Right cardiac atrium (tissue), 5 donors: ENCODE measurements at regions not wholly inside any gene's neighbourhood (a gene's known extent, or its start where the extent isn't known, plus 50 kb on each side); places are given as distances from the start of the nearest gene placed in this dataset.

Experiments used
- ATAC-seq, 2 donors: fragments of 200-7000 bp; cut with Tn5 transposase; one replicate each; pipeline versions ENCODE4 v1.8.0 to v1.9.1; 2020; ENCODE audit warnings: moderate library complexity in 2 of 2, mild to moderate bottlenecking in 1 of 2
- DNase-seq, 3 donors: peaks; one replicate each; pipeline ENCODE4 v3.0.0-alpha.2; 2020
- H3K27ac ChIP-seq: one replicate; pipeline ENCODE4 v1.5.1; 2013; ENCODE audit warnings: mild to moderate bottlenecking, low read length, control low read depth, moderate library complexity
- H3K27me3 ChIP-seq: one replicate; pipeline ENCODE4 v1.6.1; 2013; ENCODE audit not compliant: control insufficient read depth, insufficient read depth
- H3K4me1 ChIP-seq: one replicate; pipeline ENCODE4 v1.6.1; 2013; ENCODE audit warnings: low read length; ENCODE audit not compliant: control insufficient read depth, insufficient read depth
- H3K4me3 ChIP-seq: one replicate; pipeline ENCODE4 v1.5.1; 2013; ENCODE audit warnings: low read length, control low read depth
- H3K9me3 ChIP-seq: one replicate; pipeline ENCODE4 v1.6.1; 2013; ENCODE audit warnings: low read length; ENCODE audit not compliant: control insufficient read depth
- WGBS: extraction: QIAGEN DNeasy Blood & Tissue Kit; methylation state at CpG from one replicate; pipeline ENCODE4 v1.1.7; 2013; 5-methylcytosine and 5-hydroxymethylcytosine counted together
- intact Hi-C, 4 donors: fragments of 100-400 bp; cut with DNase I; formaldehyde crosslinking; loops; one replicate each; pipeline versions ENCODE4 v1.11.0 to v1.14.0; 2022 to 2023
- donor health status: healthy with polysubstance abuse.
- donor health status: DM: no; HTN: yes; CAD: no.
- donor health status: DM: no; HTN: no; CAD: no.
- donor health status: DM: no; HTN: yes; CAD: no; lungs with severe emphysema.
- donor health status: DM: yes; HTN: yes; CAD: no.

DNA sequence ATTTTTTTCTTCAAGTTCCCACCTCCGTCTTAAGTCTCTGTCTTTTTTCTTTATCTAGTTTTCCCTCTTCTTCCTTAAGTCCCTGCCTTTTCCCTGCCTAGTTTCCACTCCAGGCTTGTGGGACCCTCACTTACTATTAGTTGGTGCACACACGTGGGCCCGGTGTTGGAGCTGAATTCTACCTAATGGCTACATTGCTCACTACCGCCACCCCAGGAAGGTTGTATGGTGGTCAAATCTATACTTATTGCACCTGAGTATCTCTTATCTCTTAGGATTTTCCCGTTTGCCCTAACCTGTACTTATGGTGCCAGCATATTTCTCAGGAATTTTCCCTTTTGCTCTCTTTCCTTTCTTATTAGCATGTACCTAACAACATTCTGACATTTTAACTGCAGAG, 692.8 kb downstream of the EPM2A start:
- DNase-seq = no peak
- Histone ChIP-seq H3K9me3 (no peaks in the 10 kb centered on the region), H3K27me3 (no peaks in the 10 kb centered on the region), H3K4me1 (no peaks in the 10 kb centered on the region), H3K27ac (no peak overlapping the region), H3K4me3 (no peak overlapping the region)
- no peak for ATAC-seq
- 89% methylated on average over 5 of the region's 5 CpGs for WGBS
- intact Hi-C loops = no loop called here

DNA sequence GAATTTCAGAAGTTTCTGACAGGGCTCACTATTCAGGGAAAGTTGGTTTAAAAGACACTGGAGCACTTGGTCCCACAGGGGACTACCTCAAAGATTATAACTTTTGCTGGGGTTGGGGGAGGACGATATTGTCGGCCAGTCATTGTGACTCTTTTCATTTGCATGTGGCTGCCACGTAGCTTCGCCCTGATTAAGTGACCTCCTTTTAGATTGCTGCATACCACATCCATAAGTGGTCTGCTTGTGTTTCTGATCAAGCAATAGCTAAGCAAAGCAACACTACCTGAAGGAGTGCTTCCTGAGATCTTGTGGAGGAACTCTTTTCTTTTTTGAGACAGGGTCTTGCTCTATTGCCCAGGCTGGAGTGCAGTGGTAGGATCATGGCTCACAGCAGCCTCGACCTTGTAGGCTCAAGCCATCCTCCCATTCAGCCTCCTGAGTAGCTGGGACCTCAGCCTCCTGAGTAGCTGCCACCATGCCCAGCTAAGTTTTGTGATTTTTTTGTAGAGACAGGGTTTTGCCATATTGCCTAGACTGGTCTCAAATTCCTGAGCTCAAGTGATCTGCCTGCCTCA, 691.3 kb downstream of the EPM2A start:
- no peak for ATAC-seq
- Histone ChIP-seq H3K27me3 (no peaks in the 10 kb centered on the region), H3K4me3 (no peak overlapping the region), H3K4me1 (no peaks in the 10 kb centered on the region), H3K27ac (no peak overlapping the region), H3K9me3 (no peaks in the 10 kb centered on the region)
- intact Hi-C loops = no loop called here
- DNase-seq = no peak
- WGBS = 71% methylated on average over 5 of the region's 5 CpGs

DNA sequence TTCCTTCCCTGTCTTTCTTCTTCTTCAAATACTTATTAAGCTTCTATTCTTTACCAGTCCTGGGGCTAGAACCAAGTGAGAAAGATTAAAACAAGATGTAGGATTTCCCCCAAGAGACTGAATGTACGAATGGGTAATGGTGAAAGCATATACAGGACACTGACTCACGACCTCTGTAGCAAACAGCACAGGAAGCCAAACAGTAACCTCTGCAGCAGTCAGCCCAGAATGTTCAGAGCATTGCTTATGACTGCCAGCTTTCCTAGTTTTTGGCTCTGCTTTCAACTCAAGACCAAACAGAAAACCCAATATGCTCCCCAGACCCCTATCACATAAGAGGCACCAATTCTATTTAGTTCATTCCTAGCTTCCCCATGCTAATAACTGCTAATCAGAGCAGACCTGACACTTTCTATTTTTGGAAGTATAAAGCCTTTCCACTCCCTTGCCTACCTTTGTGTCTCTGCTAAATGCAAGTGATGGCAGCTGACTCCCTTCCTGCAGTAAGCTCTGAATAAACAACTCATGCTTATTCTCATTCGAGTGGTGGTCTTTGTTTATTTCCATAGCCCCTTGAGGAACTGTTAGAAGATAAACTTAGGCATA, 690.6 kb downstream of the EPM2A start:
- no peaks in the 10 kb centered on the region for H3K27me3 ChIP-seq
- WGBS = 11% methylated on average over 3 of the region's 3 CpGs
- intact Hi-C loops = no loop called here
- no peak overlapping the region for H3K4me3 ChIP-seq
- H3K4me1 ChIP-seq = no peaks in the 10 kb centered on the region
- H3K9me3 ChIP-seq = no peaks in the 10 kb centered on the region
- H3K27ac ChIP-seq = peak overlapping the region; percentile 29
- peak; percentile 71 to 73 for ATAC-seq
- DNase-seq = no peak

DNA sequence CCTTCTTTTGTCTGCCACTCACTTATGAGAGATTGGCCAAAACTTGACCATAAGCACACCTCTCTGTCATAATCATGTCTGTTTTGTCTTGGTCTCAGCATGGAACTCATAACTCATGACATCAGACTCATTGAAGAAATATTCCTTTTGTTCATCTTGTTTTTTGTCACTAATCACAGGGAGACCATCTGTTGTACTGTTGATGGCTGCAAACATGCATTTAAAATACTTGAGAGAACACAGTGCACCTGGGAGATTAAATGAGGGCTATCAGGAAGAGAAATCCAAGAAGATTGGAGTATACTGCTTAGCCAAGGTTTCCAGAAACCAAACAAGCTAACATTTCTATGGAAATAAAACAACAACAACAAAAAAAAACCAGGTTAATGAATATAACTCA, 689.7 kb downstream of the EPM2A start:
- H3K27me3 ChIP-seq = no peaks in the 10 kb centered on the region
- H3K27ac ChIP-seq = no peak overlapping the region
- no peak for ATAC-seq
- intact Hi-C loops = no loop called here
- H3K4me3 ChIP-seq = no peak overlapping the region
- no peaks in the 10 kb centered on the region for H3K9me3 ChIP-seq
- DNase-seq = no peak
- no peaks in the 10 kb centered on the region for H3K4me1 ChIP-seq

DNA sequence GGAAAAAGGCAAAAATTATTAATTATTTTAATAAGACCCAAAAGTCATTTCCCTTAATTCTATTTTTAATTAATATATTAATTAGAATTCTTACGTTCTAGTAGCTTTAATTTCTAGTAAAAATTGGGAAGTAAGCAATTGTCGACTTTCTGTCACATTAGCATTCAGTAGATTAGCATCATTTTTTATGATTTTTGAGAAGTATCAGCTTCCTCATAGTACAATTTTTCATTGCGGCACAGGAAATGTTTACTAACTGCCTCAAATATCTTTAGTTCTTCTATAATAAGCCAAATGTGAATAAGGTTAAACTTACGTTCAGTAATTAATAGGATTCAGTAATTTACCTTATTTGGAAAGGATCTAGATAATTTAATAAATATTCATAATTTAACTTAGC, 687.4 kb downstream of the EPM2A start:
- intact Hi-C loops = no loop called here
- Histone ChIP-seq H3K27ac (no peak overlapping the region), H3K4me1 (no peaks in the 10 kb centered on the region), H3K27me3 (no peaks in the 10 kb centered on the region), H3K4me3 (no peak overlapping the region), H3K9me3 (no peaks in the 10 kb centered on the region)
- ATAC-seq = no peak
- WGBS = 78% methylated on average over 4 of the region's 4 CpGs
- no peak for DNase-seq

DNA sequence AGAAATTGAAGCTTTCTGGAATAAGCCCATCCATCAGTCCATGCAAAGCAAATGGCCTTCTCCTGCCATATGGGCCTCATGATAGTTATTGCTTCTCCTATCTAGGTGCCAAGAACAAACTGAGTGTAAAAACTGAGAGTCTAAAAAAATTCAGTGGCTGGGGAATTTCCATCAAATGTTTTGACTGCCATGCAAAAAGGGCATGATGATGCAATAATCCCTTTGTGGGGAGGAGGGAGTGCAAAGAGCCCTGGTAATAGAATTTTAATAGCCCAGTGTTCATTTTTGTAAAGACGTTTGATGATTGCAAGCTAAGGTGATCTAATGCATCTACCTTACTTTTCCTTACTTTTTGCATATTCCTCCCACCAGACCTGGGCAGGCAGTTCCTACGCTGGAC, 683.7 kb downstream of the EPM2A start:
- WGBS = 76% methylated on average over 2 of the region's 2 CpGs

DNA sequence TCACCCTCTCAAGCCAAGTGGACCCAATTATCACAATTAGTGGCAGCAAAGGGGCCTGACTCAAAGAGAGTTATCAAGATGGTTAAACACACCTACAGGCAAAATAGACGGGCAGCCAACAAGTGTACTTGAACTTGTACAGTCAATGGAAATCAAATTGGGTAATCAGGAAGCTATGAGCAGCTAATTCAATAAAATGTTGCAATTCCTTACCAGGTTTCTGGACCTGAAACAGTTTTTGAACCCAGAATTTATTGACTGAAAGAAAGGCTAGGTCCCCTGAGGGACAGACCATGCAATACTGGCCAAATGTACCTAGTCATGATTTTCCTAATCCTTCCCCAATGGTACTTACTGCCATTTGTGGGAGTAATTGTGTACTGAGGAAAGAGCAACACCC, 679.8 kb downstream of the EPM2A start:
- no peak overlapping the region for H3K4me3 ChIP-seq
- H3K9me3 ChIP-seq = no peaks in the 10 kb centered on the region
- WGBS = 85% methylated on average over 1 of the region's 1 CpG
- H3K27ac ChIP-seq = no peak overlapping the region
- intact Hi-C loops = no loop called here
- ATAC-seq (no peak), DNase-seq (no peak)
- no peaks in the 10 kb centered on the region for H3K4me1 ChIP-seq
- H3K27me3 ChIP-seq = no peaks in the 10 kb centered on the region

More for the DNA sequence above, 683.7 kb downstream of the EPM2A start:
- Histone ChIP-seq H3K9me3 (no peaks in the 10 kb centered on the region), H3K4me3 (no peak overlapping the region), H3K27me3 (no peaks in the 10 kb centered on the region), H3K27ac (no peak overlapping the region), H3K4me1 (no peaks in the 10 kb centered on the region)
- no peak for ATAC-seq
- no peak for DNase-seq
- intact Hi-C loops = no loop called here

DNA sequence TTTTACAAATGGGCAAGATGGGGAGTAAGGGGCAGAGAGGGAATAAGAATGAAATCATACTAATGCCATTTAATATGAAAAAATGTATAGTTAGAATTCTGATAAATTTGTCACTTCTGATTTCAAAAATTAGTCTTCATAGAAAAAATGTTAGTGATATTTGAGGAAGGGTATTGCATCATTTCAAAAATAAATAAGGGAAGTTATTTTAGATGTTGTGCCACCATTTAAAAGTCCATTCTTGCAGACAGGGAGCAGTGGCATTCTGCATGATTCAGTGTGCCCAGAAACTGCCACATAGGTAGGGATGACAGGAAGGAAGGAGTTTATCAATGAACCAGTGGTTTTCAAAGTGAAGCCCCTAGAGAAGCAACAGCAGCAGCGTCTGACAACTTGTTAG, 674.6 kb downstream of the EPM2A start:
- Histone ChIP-seq H3K4me1 (no peaks in the 10 kb centered on the region), H3K27me3 (no peaks in the 10 kb centered on the region), H3K9me3 (no peaks in the 10 kb centered on the region), H3K4me3 (no peak overlapping the region), H3K27ac (no peak overlapping the region)
- 62% methylated on average over 1 of the region's 1 CpG for WGBS
- ATAC-seq (no peak), DNase-seq (no peak)
- intact Hi-C loops = no loop called here

DNA sequence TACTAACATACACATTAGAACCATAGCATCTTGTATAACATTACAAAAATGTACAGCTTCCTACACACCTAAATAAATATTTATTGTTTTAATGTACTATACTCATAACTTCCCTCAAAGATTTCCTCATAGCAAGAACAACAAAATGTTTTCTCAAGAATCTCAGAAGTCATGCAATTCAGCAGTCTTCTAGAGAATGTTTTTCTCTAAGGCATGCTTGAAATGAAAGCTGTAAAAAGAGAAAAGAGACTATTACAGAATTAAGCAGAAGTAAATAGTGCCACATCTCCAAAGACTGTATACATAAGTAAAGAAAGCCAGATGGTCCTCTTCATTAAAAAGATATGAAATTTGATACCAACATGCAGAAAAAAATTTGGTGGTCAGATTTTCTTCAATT, 672.2 kb downstream of the EPM2A start:
- intact Hi-C loops = no loop called here
- ATAC-seq (no peak), DNase-seq (no peak)
- Histone ChIP-seq H3K4me1 (no peaks in the 10 kb centered on the region), H3K27me3 (no peaks in the 10 kb centered on the region), H3K4me3 (no peak overlapping the region), H3K27ac (no peak overlapping the region), H3K9me3 (no peaks in the 10 kb centered on the region)

DNA sequence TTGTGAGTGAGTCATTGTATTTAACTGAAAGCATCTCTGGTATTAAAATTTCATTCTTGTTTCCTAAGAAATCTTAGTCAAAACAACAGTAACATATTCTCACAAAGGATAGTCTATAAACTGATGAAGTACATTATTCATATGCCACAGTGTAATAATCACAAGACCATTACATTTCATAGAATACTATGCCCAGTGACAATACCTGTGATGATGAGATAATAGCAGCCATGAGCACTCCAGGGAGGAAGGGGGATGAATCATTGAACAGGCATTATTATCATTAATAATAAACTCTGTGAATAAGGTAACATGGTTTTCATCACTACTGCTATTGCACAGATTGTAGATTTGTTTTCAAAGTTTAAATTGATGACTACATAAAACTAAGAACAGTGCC, 667.9 kb downstream of the EPM2A start:
- ATAC-seq (no peak), DNase-seq (no peak)
- Histone ChIP-seq H3K27ac (no peak overlapping the region), H3K27me3 (no peaks in the 10 kb centered on the region), H3K9me3 (no peaks in the 10 kb centered on the region), H3K4me3 (no peak overlapping the region), H3K4me1 (no peaks in the 10 kb centered on the region)
- intact Hi-C loops = no loop called here

DNA sequence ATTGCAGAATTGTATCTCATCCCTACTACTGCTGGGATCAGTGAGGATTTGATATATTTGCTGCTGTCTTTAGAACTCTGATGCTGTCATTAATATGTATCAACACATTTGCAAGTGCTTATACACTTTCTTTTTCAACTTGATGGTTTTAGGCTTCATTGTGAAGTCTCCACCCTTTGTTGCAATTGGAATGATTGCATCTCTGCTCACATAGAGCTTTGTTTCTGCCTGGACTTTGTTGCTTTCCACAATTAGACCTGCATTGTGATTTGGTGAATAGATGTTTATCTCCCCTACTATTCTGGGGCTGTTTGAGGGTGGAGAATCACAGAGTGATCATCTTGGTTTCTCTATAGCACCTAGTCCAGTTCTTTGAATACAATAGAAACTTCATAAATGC, 666.7 kb downstream of the EPM2A start:
- no peak for DNase-seq
- Histone ChIP-seq H3K9me3 (no peaks in the 10 kb centered on the region), H3K4me3 (no peak overlapping the region), H3K4me1 (no peaks in the 10 kb centered on the region), H3K27ac (no peak overlapping the region), H3K27me3 (no peaks in the 10 kb centered on the region)
- intact Hi-C loops = no loop called here
- no peak for ATAC-seq

DNA sequence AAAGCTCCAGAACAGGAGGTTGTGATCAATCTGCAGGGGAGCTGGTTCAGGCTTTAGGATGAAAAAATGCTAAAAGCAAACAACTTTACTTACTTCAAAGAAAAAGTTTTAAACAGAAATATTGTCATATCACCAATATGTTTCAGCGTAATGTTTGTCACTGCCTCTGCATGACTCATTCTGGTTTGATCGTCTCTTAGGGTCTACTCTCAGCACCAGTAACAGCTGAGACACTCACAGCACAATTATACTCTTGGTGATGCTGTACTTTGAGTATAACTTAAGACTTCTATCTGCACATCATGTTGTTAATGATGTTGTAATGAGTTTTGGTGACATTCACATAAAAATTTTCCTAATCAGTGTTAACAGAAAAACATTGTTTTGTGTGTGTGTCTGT, 665.4 kb downstream of the EPM2A start:
- intact Hi-C loops = no loop called here
- no peaks in the 10 kb centered on the region for H3K4me1 ChIP-seq

More for the DNA sequence above, 665.4 kb downstream of the EPM2A start:
- Histone ChIP-seq H3K9me3 (no peaks in the 10 kb centered on the region), H3K27ac (no peak overlapping the region), H3K4me3 (no peak overlapping the region), H3K27me3 (no peaks in the 10 kb centered on the region)
- DNase-seq (no peak), ATAC-seq (no peak)
- 72% methylated on average over 2 of the region's 2 CpGs for WGBS
